ENCODE measurements at regions not wholly inside any gene's neighbourhood (a gene's known extent, or its start where the extent isn't known, plus 50 kb on each side); places are given as distances from the start of the nearest gene placed in this dataset.
"Not testable (repeated sequence)": the region's sequence is repeated elsewhere in the genome, so short reads cannot be mapped to it uniquely, and the experiment has no call there.

DNA sequence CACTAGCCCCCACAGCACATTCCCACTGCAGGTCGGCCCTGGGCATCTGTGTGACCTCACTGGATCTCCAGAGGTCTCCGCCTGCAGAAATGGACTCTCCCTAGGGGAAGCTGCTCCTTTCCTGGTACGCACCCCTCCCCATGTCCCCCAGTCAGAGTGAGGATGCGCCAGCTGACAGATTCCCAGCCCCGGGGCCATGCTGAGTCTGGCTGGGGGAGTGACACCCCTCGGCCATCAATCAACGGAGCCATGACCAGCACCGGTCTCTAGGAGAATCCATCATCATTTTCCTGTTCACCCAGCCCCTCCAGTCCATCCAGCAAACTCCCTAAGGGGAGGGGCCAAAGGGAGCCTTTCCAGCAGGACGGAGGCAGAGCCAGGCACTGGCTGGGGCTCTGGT is 68.7 kb upstream of the PAX7 start:
- DNase-seq (ENCODE audit: low spot score), result no peak

DNA sequence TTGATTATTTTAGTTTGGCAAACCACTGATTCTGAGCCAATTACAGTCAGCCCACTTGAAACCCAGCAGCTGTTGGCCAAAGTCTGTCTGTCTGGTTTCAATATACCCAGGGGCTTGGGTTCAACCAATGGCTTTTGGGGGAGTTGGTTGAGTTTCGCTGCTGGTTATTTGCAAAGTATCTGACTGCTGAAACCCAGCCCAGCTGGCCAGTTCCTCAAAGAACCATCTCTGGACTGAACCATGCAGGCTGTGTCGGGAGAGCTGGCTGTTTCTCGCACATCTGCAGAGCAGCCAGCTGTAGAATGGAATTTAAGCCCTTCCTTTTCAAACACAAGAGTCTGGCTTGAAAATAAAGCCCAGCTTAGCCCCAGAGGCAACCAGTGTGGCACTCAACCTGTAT is 66.0 kb upstream of the PAX7 start:
- DNase-seq (ENCODE audit: low spot score), result no peak

DNA sequence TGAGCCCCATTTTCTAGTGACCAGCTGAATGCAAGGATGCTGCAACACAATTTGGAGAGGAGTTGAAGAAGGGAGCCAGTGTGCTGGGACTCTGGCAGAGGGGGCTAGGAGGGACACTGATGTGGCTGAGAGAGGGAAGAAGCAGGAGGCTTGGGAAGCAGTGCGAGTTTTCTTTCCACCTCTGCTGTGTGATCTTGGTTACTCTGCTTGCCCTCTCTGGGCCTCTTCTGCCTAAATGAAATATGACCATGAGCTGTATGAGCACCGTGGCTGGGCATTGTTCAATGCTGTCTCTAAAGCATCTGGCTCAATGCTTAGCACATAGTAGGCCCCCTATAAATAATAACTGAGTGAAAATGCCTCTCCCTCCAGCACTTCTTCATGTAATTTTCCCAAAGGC is 65.3 kb upstream of the PAX7 start:
- no peak for DNase-seq (ENCODE audit: low spot score)

DNA sequence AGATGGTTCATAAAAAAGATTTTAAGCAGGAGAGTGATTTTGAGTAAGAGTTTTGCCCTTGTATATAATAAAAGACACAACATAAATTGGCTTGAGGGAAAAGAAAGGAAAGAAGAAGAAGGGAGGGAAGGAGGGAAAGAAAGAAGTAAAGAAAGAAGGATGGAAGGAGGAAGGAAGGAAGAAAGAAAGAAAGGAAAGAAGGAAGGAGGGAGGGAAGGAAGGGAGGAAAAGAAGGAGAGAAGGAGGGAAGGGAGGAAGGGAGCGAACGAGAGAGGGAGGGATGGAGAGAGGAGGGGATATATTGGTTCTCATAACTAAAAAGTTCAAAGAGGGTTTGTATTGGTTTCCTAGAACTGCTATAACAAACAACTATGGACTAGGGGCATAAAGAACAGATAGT is 62.2 kb upstream of the PAX7 start:
- DNase-seq (ENCODE audit: low spot score), result no peak

DNA sequence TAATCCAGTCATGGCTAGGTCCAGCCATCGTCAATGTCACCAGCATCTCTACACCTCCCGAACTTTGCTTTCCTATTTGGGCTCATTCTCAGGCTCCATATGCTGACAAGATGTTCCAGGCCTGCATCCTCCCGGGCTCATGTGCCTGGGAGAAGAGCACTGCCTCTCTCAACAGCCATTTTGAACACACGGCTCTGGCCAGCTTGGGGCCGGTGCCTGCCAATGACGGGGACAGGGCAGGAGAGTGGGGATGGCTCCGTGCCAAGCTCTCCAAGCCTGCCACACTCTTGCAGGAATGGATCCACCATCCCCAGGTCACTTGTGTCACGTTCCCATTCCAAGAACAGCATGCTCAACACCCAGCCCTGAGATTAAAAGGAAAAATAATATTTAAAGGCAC is 61.4 kb upstream of the PAX7 start:
- no peak for DNase-seq (ENCODE audit: low spot score)

DNA sequence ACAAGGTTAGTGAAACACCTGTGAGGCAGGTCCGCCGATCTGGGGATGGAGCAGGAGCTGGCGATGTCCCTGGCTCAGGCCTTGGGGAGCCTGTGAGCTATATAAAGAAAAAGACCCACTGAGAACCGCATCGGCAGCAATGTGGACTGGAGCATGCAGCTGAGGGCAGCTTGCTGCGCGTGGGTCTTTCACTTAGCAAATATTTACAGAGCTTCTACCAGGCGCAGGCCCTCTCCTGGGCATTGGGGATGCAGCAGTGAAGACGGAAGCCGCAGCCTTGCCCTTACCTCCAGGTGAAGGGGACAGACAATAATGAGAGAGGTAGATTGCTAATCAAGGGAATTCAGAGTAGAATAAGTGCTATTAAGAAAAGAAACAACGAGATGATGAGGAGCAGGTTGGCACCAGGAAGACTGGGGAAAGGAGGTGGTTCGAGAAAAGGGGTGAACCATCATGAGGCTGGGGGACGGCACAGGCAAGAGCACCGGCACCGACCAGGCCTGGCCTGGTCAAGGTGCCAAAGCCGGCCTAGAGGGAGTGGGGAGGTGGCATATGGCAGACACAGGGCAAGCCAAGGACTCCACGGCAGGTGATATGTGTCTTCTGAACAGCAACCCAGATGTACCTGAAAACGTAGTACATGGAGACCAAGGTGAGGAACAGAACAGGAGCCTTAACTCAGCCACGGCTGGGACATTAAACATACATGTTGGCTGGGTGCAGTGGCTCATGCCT is 60.7 kb upstream of the PAX7 start:
- no peak for DNase-seq (ENCODE audit: low spot score)

DNA sequence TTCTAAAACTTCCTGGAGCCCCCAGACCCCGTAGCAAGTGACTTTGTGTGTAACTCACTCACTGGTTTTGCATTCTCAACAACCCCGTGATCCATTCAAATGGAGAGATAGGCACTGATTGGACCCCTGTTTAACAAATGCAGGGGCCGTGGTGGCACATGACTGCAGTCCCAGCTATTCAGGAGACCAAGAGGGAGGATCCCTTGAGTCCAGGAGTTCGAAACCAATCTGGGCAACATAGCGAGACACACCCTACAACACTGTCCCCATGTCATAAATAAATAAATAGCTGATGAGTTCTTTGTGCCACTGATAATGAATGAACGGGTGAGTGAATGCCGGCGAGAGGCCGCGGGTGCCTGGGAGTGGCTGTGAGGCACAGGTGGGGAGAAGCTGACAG is 59.4 kb upstream of the PAX7 start:
- no peak for DNase-seq (ENCODE audit: low spot score)

DNA sequence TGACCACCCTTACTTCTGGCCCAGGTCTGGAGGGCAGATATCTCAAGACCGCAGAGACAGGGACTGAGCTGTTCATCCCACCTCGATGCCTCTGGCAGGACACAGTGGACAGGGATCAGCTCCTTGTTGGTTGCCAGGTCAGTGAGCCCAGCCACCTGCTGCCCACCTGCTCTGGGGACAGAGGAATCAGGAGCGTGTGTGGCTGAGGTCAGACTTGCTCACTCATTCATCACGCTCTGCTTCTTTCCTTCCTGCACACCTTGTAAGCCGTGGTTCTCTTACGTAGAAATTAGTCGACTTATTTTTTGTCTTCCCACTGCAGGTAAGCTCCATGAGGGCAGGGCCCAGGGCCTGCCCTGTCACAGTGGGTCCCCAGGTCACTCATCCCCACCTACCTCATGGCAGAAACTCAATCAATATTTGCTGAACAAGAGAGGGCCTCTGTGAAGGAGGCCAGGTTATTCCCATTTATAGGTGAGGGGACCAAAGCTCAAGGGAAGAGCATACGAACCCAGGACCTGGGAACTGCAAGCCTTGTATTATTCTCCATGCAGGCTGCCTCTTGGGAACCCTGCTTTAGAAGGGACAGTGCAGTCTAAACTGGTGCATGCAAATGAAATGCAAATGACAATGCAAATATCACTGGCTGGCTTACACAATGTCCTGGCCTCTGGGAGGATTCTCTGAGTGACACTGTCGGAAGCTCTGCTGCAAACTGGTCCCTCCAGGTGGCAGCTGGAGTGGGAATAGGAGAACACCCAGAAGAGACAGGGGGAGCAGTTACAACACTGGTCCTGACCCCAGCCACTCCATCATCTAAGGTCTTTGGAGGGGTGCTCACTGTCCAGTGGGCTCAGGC is 58.4 kb upstream of the PAX7 start:
- DNase-seq (ENCODE audit: low spot score), result no peak

DNA sequence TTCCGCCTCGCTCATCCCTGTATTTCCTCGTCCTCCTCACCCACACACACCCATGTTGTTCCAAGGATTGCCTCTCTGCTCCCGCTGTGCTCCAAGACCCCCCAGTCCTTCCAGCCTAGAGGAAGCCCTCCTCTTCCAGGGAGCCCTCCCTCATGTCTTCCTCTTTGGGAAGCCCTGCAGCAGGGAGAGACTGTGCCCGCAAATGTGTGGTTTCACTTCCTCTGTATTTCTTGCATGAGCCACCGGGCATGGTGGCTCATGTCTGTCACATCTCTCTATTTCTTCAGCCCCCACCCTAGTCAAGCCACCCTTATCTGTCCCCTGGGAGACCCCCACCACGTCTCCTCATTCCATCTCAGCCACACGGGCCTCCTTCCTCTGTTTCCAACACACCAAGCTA is 57.5 kb upstream of the PAX7 start:
- DNase-seq (ENCODE audit: low spot score), result no peak

DNA sequence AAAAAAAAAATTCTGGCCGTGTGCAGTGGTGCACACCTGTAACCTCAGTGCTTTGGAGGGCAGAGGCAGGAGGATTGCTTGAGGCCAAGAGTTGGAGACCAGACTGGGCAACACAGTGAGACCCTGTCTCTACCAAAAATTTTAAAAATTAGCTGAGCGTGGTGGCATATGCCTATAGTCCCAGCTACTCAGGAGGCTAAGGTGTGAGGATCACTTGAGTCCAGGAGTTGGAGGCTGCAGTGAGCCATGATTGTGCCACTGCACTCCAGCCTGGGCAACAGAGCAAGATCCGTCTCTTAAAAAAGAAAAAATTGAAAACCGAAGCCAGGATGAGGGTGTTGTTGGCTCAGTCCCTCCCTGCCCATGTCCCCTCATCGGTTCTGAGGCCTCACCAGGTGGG is 55.9 kb upstream of the PAX7 start:
- no peak for DNase-seq (ENCODE audit: low spot score)

DNA sequence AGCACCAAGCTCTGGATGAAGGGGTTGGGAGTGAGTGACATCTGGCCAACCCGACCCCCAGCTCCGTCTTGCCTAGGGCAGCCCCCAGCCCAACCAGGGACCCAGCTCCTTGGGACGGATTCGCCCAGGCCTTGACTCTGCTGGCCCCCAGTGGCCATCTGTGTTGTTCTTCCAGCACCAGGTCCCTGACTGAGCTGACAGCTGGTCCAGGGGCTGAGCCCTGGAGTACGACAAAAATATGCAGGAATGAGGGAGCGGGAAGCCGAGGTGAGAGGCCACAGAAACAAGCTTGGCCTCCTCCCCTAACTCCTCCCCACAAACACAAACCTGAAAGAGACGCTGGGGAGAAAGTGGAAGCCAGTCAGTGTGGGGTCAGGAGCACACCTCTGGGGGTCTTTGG is 55.0 kb upstream of the PAX7 start:
- no peak for DNase-seq (ENCODE audit: low spot score)

DNA sequence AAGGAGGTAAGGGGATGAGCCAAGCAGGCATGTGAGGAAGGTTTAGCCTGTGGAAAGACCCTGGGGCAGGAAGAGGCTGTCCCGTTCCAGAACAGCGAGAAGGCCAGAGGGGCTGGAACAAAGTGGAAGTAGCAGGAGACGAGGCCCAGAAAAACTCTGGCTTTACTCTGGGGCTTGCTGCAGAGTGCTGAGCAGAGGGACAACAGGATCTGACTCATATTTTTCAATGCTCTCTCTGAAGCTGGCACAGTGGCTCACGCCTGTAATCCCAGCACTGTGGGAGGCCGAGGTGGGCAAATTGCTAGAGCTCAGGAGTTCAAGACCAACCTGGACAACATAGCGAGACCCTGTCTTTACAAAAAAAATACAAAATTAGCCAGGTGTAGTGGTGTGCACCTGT is 52.4 kb upstream of the PAX7 start:
- DNase-seq (ENCODE audit: low spot score), result no peak

DNA sequence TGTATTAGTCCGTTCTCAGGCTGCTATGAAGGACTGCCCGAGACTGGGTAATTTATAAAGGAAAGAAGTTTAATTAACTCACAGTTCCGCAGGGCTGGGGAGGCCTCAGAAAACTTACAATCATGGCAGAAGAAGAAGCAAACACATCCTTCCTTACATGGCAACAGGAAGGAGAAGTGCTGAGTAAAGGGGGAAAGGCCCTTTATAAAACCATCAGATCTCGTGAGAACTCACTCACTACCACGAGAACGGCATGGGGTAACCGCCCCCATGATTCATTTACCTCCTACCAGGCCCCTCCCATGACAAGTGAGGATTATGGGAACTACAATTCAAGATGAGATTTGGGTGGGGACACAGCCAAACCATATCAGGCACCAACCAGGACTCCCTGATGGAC is 51.4 kb upstream of the PAX7 start:
- not testable (repeated sequence) for DNase-seq (ENCODE audit: low spot score)

DNA sequence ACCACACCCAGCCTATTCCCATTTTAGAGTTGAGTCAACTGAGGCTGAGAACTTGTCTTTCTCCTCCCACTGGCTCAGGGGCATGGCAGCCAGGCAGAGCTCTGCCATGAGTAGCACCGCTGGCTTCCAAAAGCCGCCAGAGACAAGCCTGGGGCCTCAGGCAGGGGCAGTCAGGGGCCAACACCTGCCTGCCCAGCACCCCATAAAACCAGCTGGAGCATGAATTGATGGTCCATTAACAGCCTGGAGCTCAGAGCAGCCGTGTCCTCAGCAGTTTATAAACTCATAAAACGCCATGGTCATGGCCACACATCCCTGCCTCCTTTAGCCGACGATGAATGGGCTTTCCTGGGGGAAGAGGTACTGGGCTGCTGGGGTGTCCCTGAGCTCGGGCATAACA is 50.6 kb upstream of the PAX7 start:
- no peak for DNase-seq (ENCODE audit: low spot score)

DNA sequence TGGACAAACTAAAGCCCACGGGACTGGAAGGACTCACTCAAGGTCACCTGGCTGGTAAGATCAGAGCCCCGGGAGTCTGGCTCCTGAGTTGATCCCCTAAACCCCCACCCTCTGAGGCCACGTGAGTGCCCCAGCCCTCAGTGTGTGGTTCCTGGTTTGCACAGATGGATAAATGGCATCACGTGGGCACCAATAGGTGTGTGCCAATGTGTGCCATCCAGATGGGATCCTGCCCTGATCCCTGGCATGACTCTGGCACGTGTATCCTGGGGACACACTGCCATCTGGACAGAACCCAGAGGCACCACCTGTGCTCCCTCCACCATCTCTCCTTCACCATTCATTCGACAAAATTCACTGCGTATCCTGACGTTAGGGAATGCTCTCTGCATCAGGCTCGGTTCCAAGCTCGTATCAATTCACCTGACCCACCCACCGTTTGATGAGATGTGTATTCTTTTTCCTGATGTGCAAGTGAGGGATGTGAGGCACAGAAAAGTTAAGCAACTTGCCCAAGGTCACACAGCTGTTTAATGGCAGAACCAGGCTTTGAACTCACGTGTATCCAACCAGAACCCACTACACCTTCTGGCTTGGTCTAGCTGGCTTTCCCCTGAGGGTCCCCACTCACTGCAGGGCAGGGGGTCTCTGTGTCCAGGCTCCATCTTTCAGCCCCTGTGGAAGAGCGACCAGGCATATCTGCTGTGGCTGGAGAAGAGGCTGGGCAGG is 49.8 kb upstream of the PAX7 start:
- DNase-seq (ENCODE audit: low spot score), result no peak
